EH (cell line): ENCODE measurements at regions not wholly inside any gene's neighbourhood (a gene's known extent, or its start where the extent isn't known, plus 50 kb on each side); places are given as distances from the start of the nearest gene placed in this dataset.
A peak's percentile ranks its signal among the peaks of the same experiment; 100 is the strongest.

Experiments
- DNase-seq: peaks from one replicate; pipeline ENCODE4 v3.0.0-alpha.2; 2015; ENCODE audit warnings: low read depth

- no peak for DNase-seq
Measured at GRCh38 chr3:187618722-187619121, 51.5 kb downstream of the SST start.

- DNase-seq = no peak
Measured at GRCh38 chr3:187617213-187617612, 53.0 kb downstream of the SST start.

GRCh38 chr3:187616307-187616972 is 53.8 kb downstream of the SST start:
- peak; percentile 73 for DNase-seq

- no peak for DNase-seq
Measured at GRCh38 chr3:187615630-187616029, 54.6 kb downstream of the SST start.

- no peak for DNase-seq
Measured at GRCh38 chr3:187612656-187613055, 57.5 kb downstream of the SST start.

GRCh38 chr3:187610981-187611511 is 59.1 kb downstream of the SST start:
- DNase-seq = peak; percentile 80

- no peak for DNase-seq
Measured at GRCh38 chr3:187594272-187594671, 75.9 kb downstream of the SST start.

- no peak for DNase-seq
Measured at GRCh38 chr3:187593451-187593850, 76.7 kb downstream of the SST start.

GRCh38 chr3:187590861-187591576 is 79.2 kb downstream of the SST start:
- no peak for DNase-seq

GRCh38 chr3:187587076-187587475 is 83.1 kb downstream of the SST start:
- no peak for DNase-seq

GRCh38 chr3:187586226-187586625 is 84.0 kb downstream of the SST start:
- peak; percentile 41 for DNase-seq

GRCh38 chr3:187572441-187572840 is 97.8 kb downstream of the SST start:
- no peak for DNase-seq

- no peak for DNase-seq
Measured at GRCh38 chr3:187571701-187572100, 98.5 kb downstream of the SST start.

GRCh38 chr3:187570776-187571175 is 99.4 kb downstream of the SST start:
- DNase-seq = no peak

- peak; percentile 69 for DNase-seq
Measured at GRCh38 chr3:187568171-187568570, 102.0 kb downstream of the SST start.

GRCh38 chr3:187567661-187568121 is 102.5 kb downstream of the SST start:
- DNase-seq = peak; percentile 93

- DNase-seq = peak; percentile 52
Measured at GRCh38 chr3:187567021-187567420, 103.2 kb downstream of the SST start.

GRCh38 chr3:187565701-187566100 is 104.5 kb downstream of the SST start:
- no peak for DNase-seq

- no peak for DNase-seq
Measured at GRCh38 chr3:187558990-187559389, 111.2 kb downstream of the SST start.

GRCh38 chr3:187551416-187551815 is 118.8 kb downstream of the SST start:
- peak; percentile 86 for DNase-seq

GRCh38 chr3:187550446-187550845 is 119.7 kb downstream of the SST start:
- peak; percentile 60 for DNase-seq

GRCh38 chr3:187545366-187545765 is 124.8 kb downstream of the SST start:
- DNase-seq = no peak

- no peak for DNase-seq
Measured at GRCh38 chr3:187544326-187544725, 125.9 kb downstream of the SST start.
